ENCODE measurements at regions not wholly inside any gene's neighbourhood (a gene's known extent, or its start where the extent isn't known, plus 50 kb on each side); places are given as distances from the start of the nearest gene placed in this dataset.
"Not testable (repeated sequence)": the region's sequence is repeated elsewhere in the genome, so short reads cannot be mapped to it uniquely, and the experiment has no call there.

- ATAC-seq: no peak
- DNase-seq (ENCODE audit: missing footprints): no peak
- intact Hi-C loops (cut with DNase I): no loop called here
Observed at GRCh38 chr5:125976421-125977000, 446.7 kb upstream of the GRAMD2B start.

GRCh38 chr5:125978015-125978414, 445.2 kb upstream of the GRAMD2B start:
- no peak for ATAC-seq
- intact Hi-C loops (cut with DNase I): no loop called here
- no peak for DNase-seq (ENCODE audit: missing footprints)

GRCh38 chr5:125979636-125980035, 443.6 kb upstream of the GRAMD2B start:
- no peak for DNase-seq (ENCODE audit: missing footprints)
- ATAC-seq: no peak
- intact Hi-C loops (cut with DNase I): no loop called here

- intact Hi-C loops (cut with DNase I): no loop called here
- ATAC-seq (peak; percentile 84), DNase-seq (ENCODE audit: missing footprints) (peak; percentile 62)
Observed at GRCh38 chr5:125981016-125981415, 442.2 kb upstream of the GRAMD2B start.

- DNase-seq (ENCODE audit: missing footprints): no peak
- intact Hi-C loops (cut with DNase I): no loop called here
- peak; percentile 28 for ATAC-seq
Observed at GRCh38 chr5:125987677-125988255, 435.4 kb upstream of the GRAMD2B start.

GRCh38 chr5:125992050-125992449, 431.2 kb upstream of the GRAMD2B start:
- intact Hi-C loops (cut with DNase I): no loop called here
- ATAC-seq (no peak), DNase-seq (ENCODE audit: missing footprints) (no peak)

GRCh38 chr5:125999271-126000030, 423.8 kb upstream of the GRAMD2B start:
- ATAC-seq; DNase-seq (ENCODE audit: missing footprints): not testable (repeated sequence)
- intact Hi-C loops (cut with DNase I): loop anchor here (5.0 kb wide), 1 partner anchor 43 kb away; no protein-coding TSS in a partner anchor

- no peak for ATAC-seq
- intact Hi-C loops (cut with DNase I): loop anchor here (5.0 kb wide), 1 partner anchor 42 kb away; no protein-coding TSS in a partner anchor
Observed at GRCh38 chr5:126000507-126000906, 422.7 kb upstream of the GRAMD2B start.

GRCh38 chr5:126002222-126002897, 420.8 kb upstream of the GRAMD2B start:
- ATAC-seq (peak; percentile 96), DNase-seq (ENCODE audit: missing footprints) (peak; percentile 77)
- intact Hi-C loops (cut with DNase I): loop anchor here (5.0 kb wide), 1 partner anchor 40 kb away; no protein-coding TSS in a partner anchor

More at GRCh38 chr5:126000507-126000906, 422.7 kb upstream of the GRAMD2B start:
- DNase-seq (ENCODE audit: missing footprints): no peak

- DNase-seq (ENCODE audit: missing footprints) (peak; percentile 70), ATAC-seq (peak; percentile 74)
- intact Hi-C loops (cut with DNase I): loop anchor here (5.0 kb wide), 1 partner anchor 39 kb away; no protein-coding TSS in a partner anchor
Observed at GRCh38 chr5:126003309-126003708, 419.9 kb upstream of the GRAMD2B start.

- ATAC-seq (no peak), DNase-seq (ENCODE audit: missing footprints) (no peak)
- intact Hi-C loops (cut with DNase I): loop anchor here (5.0 kb wide), 1 partner anchor 38 kb away; no protein-coding TSS in a partner anchor
Observed at GRCh38 chr5:126004636-126005035, 418.6 kb upstream of the GRAMD2B start.

- intact Hi-C loops (cut with DNase I): no loop called here
- no peak for DNase-seq (ENCODE audit: missing footprints)
- no peak for ATAC-seq
Observed at GRCh38 chr5:126007841-126008240, 415.4 kb upstream of the GRAMD2B start.

GRCh38 chr5:126009566-126009965, 413.6 kb upstream of the GRAMD2B start:
- no peak for DNase-seq (ENCODE audit: missing footprints)
- intact Hi-C loops (cut with DNase I): no loop called here
- ATAC-seq: no peak

- intact Hi-C loops (cut with DNase I); DNase-seq (ENCODE audit: missing footprints); ATAC-seq: not testable (repeated sequence)
Observed at GRCh38 chr5:126011526-126011925, 411.7 kb upstream of the GRAMD2B start.

GRCh38 chr5:126014676-126015075, 408.5 kb upstream of the GRAMD2B start:
- no peak for DNase-seq (ENCODE audit: missing footprints)
- intact Hi-C loops (cut with DNase I): no loop called here
- ATAC-seq: peak; percentile 37

- peak; percentile 80 for ATAC-seq
- no peak for DNase-seq (ENCODE audit: missing footprints)
- intact Hi-C loops (cut with DNase I): no loop called here
Observed at GRCh38 chr5:126015235-126016181, 407.7 kb upstream of the GRAMD2B start.

GRCh38 chr5:126016256-126016655, 407.0 kb upstream of the GRAMD2B start:
- intact Hi-C loops (cut with DNase I): no loop called here
- DNase-seq (ENCODE audit: missing footprints) (peak; percentile 71), ATAC-seq (peak; percentile 89)

GRCh38 chr5:126017096-126017495, 406.1 kb upstream of the GRAMD2B start:
- intact Hi-C loops (cut with DNase I): no loop called here
- no peak for ATAC-seq

More at GRCh38 chr5:126017096-126017495, 406.1 kb upstream of the GRAMD2B start:
- DNase-seq (ENCODE audit: missing footprints): no peak
